Testis (tissue), 2 donors: ENCODE measurements at regions not wholly inside any gene's neighbourhood (a gene's known extent, or its start where the extent isn't known, plus 50 kb on each side); places are given as distances from the start of the nearest gene placed in this dataset.

Experiments
- DNase-seq: peaks from one replicate; pipeline ENCODE4 v3.0.0-alpha.2; 2019
- H3K27ac ChIP-seq, 2 donors: fragments of 200-600 bp; sonication (generic); one replicate each; pipeline ENCODE4 v1.5.1; 2019
- H3K27me3 ChIP-seq: fragments of 200-600 bp; sonication (generic); one replicate; pipeline ENCODE4 v1.5.1; 2019
- H3K36me3 ChIP-seq: fragments of 200-600 bp; sonication (generic); one replicate; pipeline ENCODE4 v1.5.1; 2017; ENCODE audit warnings: low read depth; ENCODE audit errors: missing control alignments
- H3K4me1 ChIP-seq: fragments of 200-600 bp; sonication (generic); one replicate; pipeline ENCODE4 v1.5.1; 2019
- H3K4me3 ChIP-seq, 2 donors: fragments of 200-600 bp; sonication (generic); one replicate each; pipeline ENCODE4 v1.5.1; 2017 to 2019
- H3K9me3 ChIP-seq: fragments of 200-600 bp; sonication (generic); one replicate; pipeline ENCODE4 v1.5.1; 2017
- CTCF ChIP-seq, 3 experiments: fragments of 450-650 bp in 2 of 3; fragments of 200-600 bp in 1 of 3; sonication (generic) in 1 of 3; IDR thresholded peaks; one replicate each; pipeline ENCODE4 v1.5.1; 2016 to 2019; ENCODE audit warnings: antibody characterized with exemption in 3 of 3, mild to moderate bottlenecking in 2 of 3, moderate library complexity in 1 of 3
- POLR2A ChIP-seq: fragments of 450-650 bp; IDR thresholded peaks from one replicate; pipeline ENCODE4 v1.6.1; 2017; ENCODE audit warnings: antibody characterized with exemption, mild to moderate bottlenecking, moderate library complexity
- WGBS, 2 donors: methylation state at CpG; one replicate each; pipeline ENCODE4 v1.1.5; 2018; 5-methylcytosine and 5-hydroxymethylcytosine counted together
- intact Hi-C: fragments of 100-400 bp; cut with DNase I; formaldehyde crosslinking; loops from one replicate; pipeline ENCODE4 v1.15.1; 2023; ENCODE audit warnings: low total_unique reads

GRCh38 chr2:122164964-122165363 is 409.5 kb downstream of the TSN start:
- TF ChIP-seq CTCF (IDR thresholded peaks at IDR 0.05) (no peak), POLR2A (no peak)
- H3K27ac ChIP-seq = no peak overlapping the region
- H3K27me3 ChIP-seq = no peaks in the 10 kb centered on the region
- DNase-seq = no peak
- H3K36me3 ChIP-seq = no peaks in the 10 kb centered on the region
- H3K4me3 ChIP-seq = no peak overlapping the region
- intact Hi-C loops = no loop called here
- H3K9me3 ChIP-seq = no peaks in the 10 kb centered on the region
- 94 to 97% methylated on average over 8 of the region's 8 CpGs for WGBS, 2 donors
- H3K4me1 ChIP-seq = no peaks in the 10 kb centered on the region

GRCh38 chr2:122166820-122167219 is 411.4 kb downstream of the TSN start:
- intact Hi-C loops = no loop called here
- Histone ChIP-seq H3K9me3 (no peaks in the 10 kb centered on the region), H3K4me1 (no peaks in the 10 kb centered on the region), H3K27ac (no peak overlapping the region), H3K27me3 (no peaks in the 10 kb centered on the region), H3K36me3 (no peaks in the 10 kb centered on the region), H3K4me3 (no peak overlapping the region)
- DNase-seq = no peak
- 74 to 77% methylated on average over 5 of the region's 5 CpGs for WGBS, 2 donors
- TF ChIP-seq POLR2A = no peak
- TF ChIP-seq CTCF (IDR thresholded peaks at IDR 0.05) = no peak

- TF ChIP-seq POLR2A (no peak), CTCF (IDR thresholded peaks at IDR 0.05) (no peak)
- H3K27me3 ChIP-seq = no peaks in the 10 kb centered on the region
- intact Hi-C loops = no loop called here
- H3K4me3 ChIP-seq = no peak overlapping the region
- H3K36me3 ChIP-seq = no peaks in the 10 kb centered on the region
- WGBS, 2 donors = 83 to 84% methylated on average over 8 of the region's 8 CpGs
- no peaks in the 10 kb centered on the region for H3K9me3 ChIP-seq
- no peaks in the 10 kb centered on the region for H3K4me1 ChIP-seq
- DNase-seq = no peak
- no peak overlapping the region for H3K27ac ChIP-seq
Observed at GRCh38 chr2:122167515-122167914, 412.1 kb downstream of the TSN start.

- Histone ChIP-seq H3K4me3 (no peak overlapping the region), H3K36me3 (no peaks in the 10 kb centered on the region), H3K4me1 (no peaks in the 10 kb centered on the region), H3K27ac (no peak overlapping the region), H3K27me3 (no peaks in the 10 kb centered on the region), H3K9me3 (no peaks in the 10 kb centered on the region)
- 69 to 72% methylated on average over 3 of the region's 3 CpGs for WGBS, 2 donors
- intact Hi-C loops = no loop called here
- no peak for DNase-seq
- TF ChIP-seq CTCF (IDR thresholded peaks at IDR 0.05) = no peak
- TF ChIP-seq POLR2A = no peak
Observed at GRCh38 chr2:122168799-122169198, 413.3 kb downstream of the TSN start.

- 88 to 91% methylated on average over 2 of the region's 2 CpGs for WGBS, 2 donors
- H3K4me1 ChIP-seq = peaks cover 2% of the 10 kb centered on the region
- intact Hi-C loops = no loop called here
Observed at GRCh38 chr2:122172812-122173211, 417.4 kb downstream of the TSN start.

More at GRCh38 chr2:122172812-122173211, 417.4 kb downstream of the TSN start:
- H3K9me3 ChIP-seq = no peaks in the 10 kb centered on the region
- DNase-seq = no peak
- no peaks in the 10 kb centered on the region for H3K27me3 ChIP-seq
- no peak for TF ChIP-seq CTCF (IDR thresholded peaks at IDR 0.05)
- TF ChIP-seq POLR2A = no peak
- H3K4me3 ChIP-seq = no peak overlapping the region
- no peak overlapping the region for H3K27ac ChIP-seq
- H3K36me3 ChIP-seq = no peaks in the 10 kb centered on the region
